Liver (tissue), 7 donors: ENCODE measurements at regions not wholly inside any gene's neighbourhood (a gene's known extent, or its start where the extent isn't known, plus 50 kb on each side); places are given as distances from the start of the nearest gene placed in this dataset.

Experiments
- DNase-seq: peaks from one replicate; pipeline ENCODE4 v3.0.0-alpha.2; 2017; ENCODE audit warnings: low spot score
- H3K27ac ChIP-seq, 2 donors: one replicate each; pipeline ENCODE4 v1.7.0; 2013; ENCODE audit warnings: inconsistent platforms in 2 of 2, low read length in 2 of 2, control low read depth in 1 of 2, low read depth in 1 of 2, mild to moderate bottlenecking in 1 of 2
- H3K27me3 ChIP-seq, 4 donors: one replicate each; pipeline versions ENCODE4 v1.6.1 to v1.7.0; 2013; ENCODE audit warnings: low read length in 3 of 4, inconsistent platforms in 1 of 4, mild to moderate bottlenecking in 1 of 4, moderate library complexity in 1 of 4; ENCODE audit not compliant: control insufficient read depth in 4 of 4, insufficient read depth in 4 of 4
- H3K36me3 ChIP-seq, 4 donors: one replicate each; pipeline versions ENCODE4 v1.6.1 to v1.7.0; 2013; ENCODE audit warnings: low read length in 3 of 4, mild to moderate bottlenecking in 3 of 4, low read depth in 1 of 4, moderate library complexity in 1 of 4; ENCODE audit not compliant: control insufficient read depth in 4 of 4, insufficient read depth in 3 of 4
- H3K4me1 ChIP-seq, 4 donors: one replicate each; pipeline versions ENCODE4 v1.6.1 to v1.7.0; 2013; ENCODE audit warnings: low read length in 3 of 4, mild to moderate bottlenecking in 3 of 4, moderate library complexity in 1 of 4; ENCODE audit not compliant: control insufficient read depth in 4 of 4, insufficient read depth in 4 of 4
- H3K4me3 ChIP-seq, 3 donors: one replicate each; pipeline versions ENCODE4 v1.6.1 to v1.7.0; 2013; ENCODE audit warnings: low read length in 3 of 3, control low read depth in 1 of 3, low read depth in 1 of 3, mild to moderate bottlenecking in 1 of 3
- H3K9ac ChIP-seq, 2 donors: one replicate each; pipeline ENCODE4 v1.7.0; 2013; ENCODE audit warnings: low read length in 2 of 2, mild to moderate bottlenecking in 2 of 2, moderate library complexity in 2 of 2, control low read depth in 1 of 2, low read depth in 1 of 2
- H3K9me3 ChIP-seq, 4 donors: one replicate each; pipeline versions ENCODE4 v1.6.1 to v1.7.0; 2013; ENCODE audit warnings: low read length in 3 of 4; ENCODE audit not compliant: control insufficient read depth in 4 of 4
- ATF3 ChIP-seq: IDR thresholded peaks from 2 replicates; pipeline ENCODE4 v1.6.1; 2016; ENCODE audit warnings: antibody characterized with exemption
- CTCF ChIP-seq: fragments of 150-350 bp; IDR thresholded peaks from 2 replicates; pipeline ENCODE4 v1.5.1; 2017; ENCODE audit warnings: improper control_type of control experiment, low read depth, low read length; ENCODE audit not compliant: missing input control
- EGR1 ChIP-seq, 2 donors: IDR thresholded peaks; 2 replicates each; pipeline ENCODE4 v1.6.1; 2016 to 2018; ENCODE audit warnings: antibody characterized with exemption in 2 of 2, low read depth in 2 of 2
- FOXA1 ChIP-seq: IDR thresholded peaks from 2 replicates; pipeline ENCODE4 v1.6.1; 2016; ENCODE audit warnings: antibody characterized with exemption
- FOXA2 ChIP-seq: IDR thresholded peaks from 2 replicates; pipeline ENCODE4 v1.6.1; 2016; ENCODE audit warnings: antibody characterized with exemption
- HNF4A ChIP-seq, 2 donors: conservative IDR thresholded peaks; 2 replicates each; pipeline ENCODE4 v1.6.1; 2016; ENCODE audit warnings: antibody characterized with exemption in 2 of 2, mild to moderate bottlenecking in 2 of 2
- HNF4G ChIP-seq: IDR thresholded peaks from 2 replicates; pipeline ENCODE4 v1.6.1; 2016; ENCODE audit warnings: antibody characterized with exemption
- JUND ChIP-seq, 2 donors: IDR thresholded peaks; 2 replicates each; pipeline ENCODE4 v1.6.1; 2016; ENCODE audit warnings: antibody characterized with exemption in 2 of 2
- MAX ChIP-seq: IDR thresholded peaks from 2 replicates; pipeline ENCODE4 v1.6.1; 2016; ENCODE audit warnings: antibody characterized with exemption
- NR2F2 ChIP-seq: IDR thresholded peaks from 2 replicates; pipeline ENCODE4 v1.6.1; 2016; ENCODE audit warnings: antibody characterized with exemption
- RAD21 ChIP-seq, 2 donors: IDR thresholded peaks; 2 replicates each; pipeline ENCODE4 v1.6.1; 2016; ENCODE audit warnings: antibody characterized with exemption in 2 of 2, mild to moderate bottlenecking in 2 of 2
- REST ChIP-seq: IDR thresholded peaks from 2 replicates; pipeline ENCODE4 v1.6.1; 2016; ENCODE audit warnings: antibody characterized with exemption, mild to moderate bottlenecking
- RXRA ChIP-seq, 2 donors: IDR thresholded peaks; 2 replicates each; pipeline ENCODE4 v1.6.1; 2017 to 2018; ENCODE audit warnings: antibody characterized with exemption in 2 of 2, mild to moderate bottlenecking in 1 of 2
- SP1 ChIP-seq: IDR thresholded peaks from 2 replicates; pipeline ENCODE4 v1.6.1; 2018; ENCODE audit warnings: antibody characterized with exemption, mild to moderate bottlenecking
- TAF1 ChIP-seq: conservative IDR thresholded peaks from 2 replicates; pipeline ENCODE4 v1.6.1; 2016; ENCODE audit warnings: antibody characterized with exemption, mild to moderate bottlenecking
- YY1 ChIP-seq: IDR thresholded peaks from 2 replicates; pipeline ENCODE4 v1.6.1; 2016; ENCODE audit warnings: antibody characterized with exemption, mild to moderate bottlenecking
- ZBTB33 ChIP-seq: IDR thresholded peaks from 2 replicates; pipeline ENCODE4 v1.6.1; 2016; ENCODE audit warnings: antibody characterized with exemption
- donor health status: healthy.
- donor health status: healthy.
- donor health status: healthy.
- donor health status: healthy.

- Histone ChIP-seq H3K9ac (no peak overlapping the region), H3K4me3 (no peak overlapping the region), H3K36me3 (no peaks in the 10 kb centered on the region), H3K4me1 (no peaks in the 10 kb centered on the region), H3K9me3 (no peaks in the 10 kb centered on the region), H3K27me3 (peaks cover 0 to 3% (median 0%) of the 10 kb centered on the region in 4 donors), H3K27ac (no peak overlapping the region)
- TF ChIP-seq YY1 (no peak), RXRA (IDR thresholded peaks at IDR 0.05) (no peak), RAD21 (IDR thresholded peaks at IDR 0.05) (no peak), TAF1 (no peak), FOXA1 (no peak), NR2F2 (no peak), MAX (no peak), FOXA2 (no peak), CTCF (no peak), HNF4G (no peak), ATF3 (no peak), EGR1 (IDR thresholded peaks at IDR 0.05; ENCODE audit: low read depth in 2 of 2) (no peak), HNF4A (conservative IDR thresholded peaks at IDR 0.05) (no peak), REST (no peak), SP1 (no peak)
- DNase-seq = no peak
Observed at GRCh38 chr5:117133198-117133597, 558.6 kb upstream of the SEMA6A start.

GRCh38 chr5:117131876-117132275, 557.3 kb upstream of the SEMA6A start:
- no peaks in the 10 kb centered on the region for H3K36me3 ChIP-seq
- H3K4me3 ChIP-seq = no peak overlapping the region
- no peak overlapping the region for H3K27ac ChIP-seq
- no peak for TF ChIP-seq JUND (IDR thresholded peaks at IDR 0.05)
- no peak for TF ChIP-seq RAD21 (IDR thresholded peaks at IDR 0.05)
- TF ChIP-seq HNF4A (conservative IDR thresholded peaks at IDR 0.05) = no peak
- no peak for TF ChIP-seq NR2F2
- TF ChIP-seq FOXA2 = no peak
- no peak for TF ChIP-seq ZBTB33
- no peak for TF ChIP-seq EGR1 (IDR thresholded peaks at IDR 0.05; ENCODE audit: low read depth in 2 of 2)
- TF ChIP-seq RXRA (IDR thresholded peaks at IDR 0.05) = no peak
- no peak for TF ChIP-seq YY1
- H3K9me3 ChIP-seq = no peaks in the 10 kb centered on the region
- peaks cover 0 to 3% (median 0%) of the 10 kb centered on the region in 4 donors for H3K27me3 ChIP-seq
- H3K4me1 ChIP-seq = no peaks in the 10 kb centered on the region
- no peak for DNase-seq
- no peak overlapping the region for H3K9ac ChIP-seq
